A204.1 (cell line): ENCODE measurements at regions not wholly inside any gene's neighbourhood (a gene's known extent, or its start where the extent isn't known, plus 50 kb on each side); places are given as distances from the start of the nearest gene placed in this dataset.

ENCODE experiments used
- FAIRE-seq: peaks from 2 replicates; lab custom pipeline; 2012; peaks lifted over from hg19 to GRCh38; lab: Jason Lieb, UNC

DNA sequence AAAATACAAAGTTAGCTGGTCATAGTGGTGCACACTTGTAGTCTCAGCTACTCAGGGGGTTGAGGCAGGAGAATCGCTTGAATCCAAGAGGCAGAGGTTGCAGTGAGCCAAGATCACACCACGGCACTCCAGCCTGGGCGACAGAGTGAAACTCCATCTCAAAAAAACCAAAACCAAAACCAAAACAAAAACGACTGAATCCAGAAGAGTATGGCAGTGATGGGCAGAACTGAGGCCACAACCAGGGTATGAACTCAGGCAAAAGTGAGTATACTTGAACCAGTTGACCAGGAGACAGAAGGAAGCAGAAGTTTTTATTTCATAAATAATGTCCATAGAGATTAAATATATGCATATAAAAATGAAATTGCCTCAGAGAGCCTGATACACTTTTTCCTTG is 620.0 kb upstream of the SEL1L start:
- FAIRE-seq, result no peak

DNA sequence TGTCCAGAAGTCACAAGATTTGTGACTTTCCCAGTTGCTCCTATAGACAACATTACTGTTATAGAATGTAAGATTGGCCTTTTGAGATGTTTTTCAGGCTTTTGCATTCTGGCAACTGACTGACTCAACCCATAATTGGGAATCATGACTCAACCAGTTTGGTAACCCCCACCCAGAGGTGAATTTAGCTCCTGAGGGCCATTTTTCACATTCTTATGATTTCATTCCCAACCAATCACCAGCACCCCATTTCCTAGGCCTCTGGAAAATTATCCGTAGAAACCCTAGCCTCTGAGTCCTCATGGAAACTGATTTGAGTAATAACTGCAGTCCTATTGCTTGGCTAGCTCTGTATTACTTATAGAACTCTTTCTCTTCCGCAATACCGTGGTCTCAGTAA is 626.0 kb upstream of the SEL1L start:
- no peak for FAIRE-seq

DNA sequence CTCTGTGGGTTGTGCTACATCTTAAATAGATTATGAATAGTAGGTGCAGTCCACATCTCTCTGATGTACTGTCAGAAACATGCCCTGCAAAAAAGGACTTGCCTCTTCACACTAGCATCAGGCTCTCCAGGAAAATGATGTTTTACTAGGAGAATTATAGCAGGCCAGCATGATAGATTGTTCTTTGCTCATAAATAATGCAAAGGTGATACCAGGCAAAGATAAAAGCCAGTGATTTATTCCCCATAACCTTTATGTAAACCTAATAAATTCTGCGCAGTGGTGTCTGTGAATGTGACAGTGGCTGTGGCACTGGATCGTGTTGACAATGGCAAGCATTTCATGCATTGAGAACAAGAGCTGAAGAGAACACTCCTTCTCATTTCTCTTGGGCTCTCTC is 646.5 kb upstream of the SEL1L start:
- FAIRE-seq, result no peak

DNA sequence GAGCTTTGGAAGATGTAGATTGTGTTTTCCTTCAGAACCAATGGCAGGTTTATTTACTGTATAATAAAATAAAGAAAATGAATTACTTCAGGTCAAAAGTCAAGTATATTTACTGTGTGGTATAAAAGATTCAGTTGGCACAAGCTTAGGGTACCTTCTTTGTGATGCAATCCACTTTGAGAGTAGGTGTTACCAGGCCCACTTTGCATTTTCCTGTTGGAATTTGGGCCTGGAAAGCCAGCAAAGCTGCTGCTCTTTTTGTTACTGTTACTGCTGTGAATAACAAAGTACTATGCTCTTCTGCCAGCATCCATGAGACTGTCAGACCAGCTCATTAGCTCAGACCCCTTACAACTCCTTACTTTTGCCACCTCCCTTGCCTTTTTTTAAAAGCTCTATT is 649.0 kb upstream of the SEL1L start:
- no peak for FAIRE-seq

DNA sequence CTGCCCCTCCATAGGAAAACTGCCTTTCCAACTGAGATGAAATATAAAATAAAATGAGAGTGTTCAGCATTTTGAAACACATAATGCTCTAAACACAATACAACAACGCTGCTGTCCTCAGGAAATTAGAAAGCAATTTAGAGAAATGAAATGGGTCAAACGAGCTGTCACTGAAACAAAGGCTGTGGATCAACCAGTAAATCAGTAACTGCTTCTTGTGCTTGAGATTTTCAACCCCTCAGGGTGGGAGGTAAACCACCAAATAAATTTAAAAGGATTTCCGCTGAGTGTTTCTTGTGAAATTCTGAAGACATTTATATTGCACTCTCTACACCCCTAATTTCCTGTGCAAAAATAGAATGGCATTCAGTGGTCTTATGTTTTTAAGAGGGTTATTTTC is 657.1 kb upstream of the SEL1L start:
- FAIRE-seq, result no peak

DNA sequence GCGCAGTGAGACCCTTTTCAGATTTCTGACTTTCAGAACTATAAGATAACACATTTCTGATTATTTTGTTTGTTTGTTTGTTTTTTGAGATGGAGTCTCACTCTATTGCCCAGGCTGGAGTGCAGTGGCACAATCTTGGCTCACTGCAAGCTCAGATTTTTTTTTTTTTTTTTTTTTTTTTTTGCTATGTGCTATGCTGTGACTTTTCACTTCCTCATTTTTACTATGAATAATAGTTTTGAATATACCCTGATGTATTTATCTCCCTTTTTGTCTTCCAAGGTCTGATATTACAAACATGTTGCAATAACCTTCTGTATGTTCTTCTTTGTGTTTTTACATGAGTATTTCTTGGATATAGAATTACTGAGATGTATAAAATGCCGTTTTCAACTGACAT is 658.7 kb upstream of the SEL1L start:
- no peak for FAIRE-seq

DNA sequence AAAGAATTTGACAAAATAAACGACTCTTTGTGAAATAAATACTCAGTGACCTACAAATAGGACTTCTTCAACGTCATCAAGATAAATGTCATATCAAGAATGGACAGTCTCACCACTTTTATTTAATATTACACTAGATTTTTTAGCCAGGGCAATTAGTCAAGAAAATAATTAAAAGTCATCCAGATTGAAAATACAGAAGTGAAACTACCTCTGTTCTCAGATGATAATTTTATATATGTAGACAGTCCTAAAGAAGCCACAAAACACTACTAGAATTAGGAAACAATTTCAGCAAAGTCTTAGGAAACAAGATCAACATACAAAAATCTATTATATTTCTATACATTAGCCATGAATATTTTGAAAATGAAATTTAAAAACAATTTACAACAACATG is 689.6 kb upstream of the SEL1L start:
- FAIRE-seq, result no peak

DNA sequence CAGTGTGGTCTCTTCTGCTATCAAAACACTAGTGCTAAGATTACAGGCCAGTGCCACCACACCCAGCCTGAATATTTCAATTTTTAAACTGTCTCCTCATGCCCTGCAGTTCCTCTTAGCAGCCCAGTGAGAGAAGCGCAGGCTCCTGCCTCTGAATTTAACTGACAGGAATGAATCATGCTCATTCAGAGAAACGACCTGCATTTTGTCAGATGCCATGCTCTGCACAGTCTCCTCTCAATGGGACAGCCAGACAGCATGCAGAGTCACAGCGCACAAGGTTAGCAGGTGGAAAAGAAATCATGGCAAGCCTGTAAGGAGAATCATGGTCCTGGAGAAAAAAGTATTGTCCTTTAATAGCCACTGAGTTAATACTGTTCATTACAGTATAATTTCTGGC is 691.0 kb upstream of the SEL1L start:
- FAIRE-seq, result no peak

DNA sequence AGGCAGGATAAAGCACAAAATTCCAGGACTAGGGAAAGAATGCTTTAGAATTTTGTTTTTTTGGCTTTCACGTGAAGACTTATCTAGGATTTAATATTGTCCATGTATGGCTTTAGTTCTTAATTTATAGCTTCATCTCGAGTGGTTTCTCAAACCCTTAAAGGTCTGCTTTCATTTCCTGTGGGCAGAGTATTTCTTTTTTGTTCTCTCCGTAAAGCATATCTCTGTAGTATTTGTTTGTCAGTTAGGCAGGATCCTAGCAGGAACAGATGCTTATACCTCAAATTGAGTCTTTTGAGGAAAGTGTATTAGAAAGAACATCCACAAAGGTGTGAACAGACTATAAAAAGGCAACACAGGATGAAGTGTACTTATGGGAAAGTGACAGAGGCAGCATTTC is 697.1 kb upstream of the SEL1L start:
- FAIRE-seq, result no peak

DNA sequence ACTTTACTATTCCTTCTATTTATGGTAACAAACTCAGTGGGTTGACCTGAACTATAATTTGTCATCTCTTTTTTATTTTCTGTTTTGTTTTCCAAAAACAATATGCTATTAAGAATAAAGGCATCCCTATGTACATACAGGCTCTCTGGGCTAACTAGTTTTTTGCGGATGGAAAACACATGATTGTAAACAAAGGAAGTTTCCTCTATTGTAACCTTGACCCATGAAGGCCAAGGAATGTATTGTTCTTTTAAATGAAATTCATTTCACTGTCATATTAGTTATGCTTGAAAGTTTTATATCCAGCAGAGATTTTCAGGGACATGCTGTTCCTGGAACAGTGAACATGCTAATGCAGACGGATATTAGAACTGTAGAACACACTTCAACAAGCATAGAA is 705.0 kb upstream of the SEL1L start:
- no peak for FAIRE-seq

DNA sequence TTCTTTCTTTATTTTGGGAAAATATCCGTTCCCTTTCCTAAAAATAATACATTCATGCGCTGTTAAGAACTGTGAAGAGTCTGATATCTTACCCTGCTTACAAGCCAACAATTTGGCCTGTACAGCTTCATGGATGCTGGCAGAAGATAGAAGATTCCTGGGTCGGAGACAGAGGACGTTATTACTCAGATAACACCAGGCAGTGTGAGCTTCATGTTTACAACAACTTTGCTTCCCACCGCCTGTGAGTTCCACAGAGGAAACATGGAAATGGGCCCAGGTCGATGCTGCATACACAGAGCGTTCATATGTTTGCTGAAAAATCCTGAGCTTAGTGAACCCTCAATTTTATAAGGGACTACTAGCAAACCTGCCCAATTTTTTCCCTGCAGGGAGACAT is 705.6 kb upstream of the SEL1L start:
- no peak for FAIRE-seq

DNA sequence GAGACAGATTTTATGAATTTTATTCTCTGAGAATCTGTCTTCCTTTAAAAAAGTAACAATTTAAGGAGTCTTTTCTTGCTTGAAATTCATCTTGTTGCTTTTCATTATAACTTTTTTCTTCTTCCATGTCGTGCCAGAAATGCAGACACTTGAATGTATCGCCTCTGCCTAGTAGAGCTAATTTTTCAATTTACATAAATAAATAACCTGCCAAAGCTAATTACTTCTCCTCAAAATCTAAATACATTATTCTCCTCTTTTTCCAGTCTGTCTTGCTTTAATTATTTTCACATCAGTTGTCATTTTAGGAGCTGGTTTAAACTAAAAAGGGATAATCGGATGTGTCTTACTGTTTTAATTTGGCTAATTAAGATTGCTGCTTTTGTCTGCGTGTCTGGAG is 711.1 kb upstream of the SEL1L start:
- no peak for FAIRE-seq

DNA sequence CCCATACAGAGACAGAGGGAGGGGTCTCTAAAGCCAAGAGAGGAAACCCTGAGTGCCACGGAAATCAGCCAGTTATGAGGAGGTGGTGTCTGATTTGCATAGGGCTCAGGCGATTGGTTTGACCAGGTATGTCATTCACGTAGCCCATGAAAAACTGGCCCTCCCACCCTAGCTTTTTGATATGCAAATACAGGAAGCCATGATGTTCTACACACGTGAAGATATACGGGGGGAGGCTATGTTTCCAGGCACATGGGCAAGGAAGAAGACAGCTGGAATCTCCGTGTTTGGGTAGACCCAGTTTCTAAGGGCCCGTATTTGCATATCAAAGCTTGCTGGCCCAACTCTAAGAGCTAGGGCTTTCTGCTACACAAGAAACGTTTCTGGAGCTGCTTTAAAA is 717.8 kb upstream of the SEL1L start:
- FAIRE-seq, result no peak

DNA sequence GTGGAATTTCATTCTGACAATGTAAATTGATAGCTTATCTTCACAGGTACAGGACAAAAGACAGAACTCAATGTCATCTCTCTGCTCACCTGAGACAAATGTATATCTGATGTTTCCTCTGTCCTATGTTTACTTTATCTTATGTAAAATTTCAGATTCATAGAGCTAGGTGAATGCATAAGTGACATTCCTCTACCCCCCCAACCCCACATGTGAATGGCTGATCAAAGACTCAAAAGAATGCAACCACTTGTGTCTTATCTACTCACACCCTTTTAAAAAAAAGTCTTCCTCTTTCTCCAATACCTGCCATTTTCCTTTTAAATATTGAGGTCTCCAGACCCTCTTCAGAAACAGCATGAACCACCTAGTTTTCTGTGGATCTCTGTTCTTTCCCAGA is 736.6 kb upstream of the SEL1L start:
- no peak for FAIRE-seq

DNA sequence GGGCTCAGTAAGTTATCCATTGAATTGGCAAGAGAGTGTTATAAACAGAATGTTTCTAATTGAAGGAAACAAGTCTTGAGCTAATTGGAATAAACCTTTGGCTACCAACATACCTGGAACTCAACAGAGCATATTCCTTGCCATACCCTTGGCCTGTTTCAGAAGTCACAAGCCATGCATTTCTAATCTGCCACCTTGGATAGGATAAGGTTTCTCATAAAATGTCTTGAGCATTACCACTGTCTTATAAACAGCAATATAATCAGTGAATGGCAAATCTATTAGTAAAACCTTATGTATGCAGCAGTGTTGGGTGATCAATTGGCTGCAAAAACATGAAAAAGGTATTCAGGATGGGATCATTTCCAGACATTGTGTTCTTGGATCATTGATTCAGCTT is 765.2 kb upstream of the SEL1L start:
- no peak for FAIRE-seq

DNA sequence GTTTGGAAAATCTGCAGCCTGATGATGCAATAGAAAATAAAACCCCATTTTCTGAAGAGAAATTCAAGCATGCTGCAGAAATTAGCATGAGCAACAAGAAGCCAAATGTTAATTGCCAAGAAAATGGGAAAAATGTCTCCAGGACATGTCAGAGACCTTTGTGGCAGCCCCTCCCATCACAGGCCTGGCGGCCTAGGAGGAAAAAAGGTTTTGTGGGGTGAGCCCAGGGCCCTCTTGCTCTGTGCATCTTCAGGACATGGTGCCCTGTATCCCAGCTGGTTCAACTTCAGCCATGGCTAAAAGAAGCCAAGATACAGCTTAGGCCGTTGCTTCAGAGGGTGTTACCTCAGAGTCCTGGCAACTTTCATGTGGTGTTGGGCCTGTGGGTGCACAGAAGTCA is 775.5 kb upstream of the SEL1L start:
- no peak for FAIRE-seq

DNA sequence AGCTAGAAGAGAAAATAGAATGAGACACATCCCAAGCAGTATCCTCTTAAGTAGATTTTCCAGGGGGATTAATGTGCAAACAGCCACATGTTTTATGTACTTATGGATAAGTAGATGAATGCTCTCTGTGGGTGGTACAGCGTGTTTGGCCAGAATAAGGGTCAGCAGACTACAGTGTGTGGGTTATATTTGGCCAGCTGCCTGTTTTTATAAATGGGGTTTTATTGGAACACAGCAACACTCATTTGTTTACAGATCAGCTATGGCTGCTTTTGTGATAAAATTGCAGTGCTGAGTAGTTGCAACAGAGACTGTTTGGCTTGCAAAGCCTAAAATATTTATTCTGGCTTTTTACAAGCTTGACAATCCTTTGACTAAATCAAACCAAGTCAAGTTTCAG is 780.2 kb upstream of the SEL1L start:
- FAIRE-seq, result no peak

DNA sequence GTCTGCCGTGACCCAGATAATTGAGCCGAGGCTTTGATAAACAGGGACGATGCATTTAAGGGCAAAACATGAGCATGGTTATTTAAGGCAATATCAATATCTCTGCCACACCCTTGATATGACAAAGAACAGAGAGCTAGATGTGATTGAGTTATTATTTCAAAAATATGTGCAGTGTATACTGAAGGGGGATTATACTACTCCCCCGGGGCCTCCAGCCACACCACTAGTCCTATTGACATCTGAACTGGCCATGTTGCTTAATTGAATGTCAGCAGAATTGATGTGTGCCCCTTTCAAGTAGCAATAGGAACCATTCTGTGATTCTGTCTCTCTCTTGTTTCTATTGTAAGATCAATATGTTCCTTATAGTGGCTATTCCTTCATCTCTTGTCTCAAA is 794.8 kb upstream of the SEL1L start:
- FAIRE-seq, result no peak

DNA sequence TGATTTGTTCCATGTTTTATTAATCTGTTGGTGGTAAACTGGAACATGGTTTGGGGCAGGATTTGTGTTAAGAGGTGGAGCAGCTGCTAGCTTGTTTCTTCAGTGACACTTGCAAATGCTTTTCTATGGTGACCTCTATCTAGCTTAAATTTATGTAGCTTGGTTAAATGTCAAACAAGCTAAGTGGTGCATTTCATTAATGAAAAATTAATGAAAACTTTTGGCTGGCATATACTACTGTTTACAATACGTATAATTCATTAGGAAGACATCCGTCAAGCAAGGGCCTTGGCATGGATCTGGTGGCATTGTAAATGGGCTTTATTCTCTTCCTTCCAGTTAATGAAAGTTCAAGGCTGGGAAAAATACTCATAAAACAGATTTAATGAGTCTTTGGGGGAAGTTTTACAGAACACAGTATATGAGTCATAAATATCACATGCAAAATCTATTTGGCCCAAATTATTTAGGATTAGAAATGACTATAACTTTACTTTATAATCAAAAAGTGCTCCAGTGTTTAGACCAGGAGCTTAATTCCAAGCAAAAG is 807.7 kb upstream of the SEL1L start:
- no peak for FAIRE-seq

DNA sequence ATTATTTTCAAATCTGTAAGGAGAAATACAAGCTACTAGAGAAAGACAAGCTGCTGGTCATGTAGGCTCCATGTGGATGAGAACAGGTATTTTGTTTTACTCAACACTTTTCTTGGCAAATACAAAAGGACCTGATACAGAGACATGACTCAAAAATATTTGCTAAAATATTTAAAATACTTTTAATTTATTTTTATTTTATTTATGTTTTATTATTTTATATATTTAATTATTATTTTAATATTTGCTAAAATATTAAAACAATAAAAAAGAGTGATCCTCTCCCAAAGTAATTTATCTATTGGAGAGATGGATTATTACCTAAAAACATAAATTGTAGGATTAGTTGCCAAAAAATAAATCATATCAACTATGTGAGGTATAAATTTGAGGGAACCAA is 808.9 kb upstream of the SEL1L start:
- FAIRE-seq, result peak; percentile 72

DNA sequence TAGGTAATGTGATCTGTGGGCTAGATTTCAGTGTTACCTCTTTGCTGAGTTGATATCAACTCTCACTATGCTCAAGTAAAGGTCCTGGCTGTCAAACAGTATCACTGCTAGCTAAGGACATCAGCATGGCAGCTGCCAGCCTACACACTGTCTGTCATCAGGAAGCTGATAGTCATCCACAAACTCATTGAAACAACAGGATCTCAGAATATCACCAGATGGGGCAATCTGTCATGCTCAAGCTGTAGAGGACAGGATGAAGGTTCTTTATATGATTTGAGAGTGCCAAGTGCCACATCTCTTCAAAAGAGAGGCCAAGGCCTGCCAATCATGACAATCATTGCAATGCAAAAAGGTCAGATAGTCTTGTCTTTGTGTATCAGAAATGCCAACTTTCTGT is 811.5 kb upstream of the SEL1L start:
- FAIRE-seq, result no peak

DNA sequence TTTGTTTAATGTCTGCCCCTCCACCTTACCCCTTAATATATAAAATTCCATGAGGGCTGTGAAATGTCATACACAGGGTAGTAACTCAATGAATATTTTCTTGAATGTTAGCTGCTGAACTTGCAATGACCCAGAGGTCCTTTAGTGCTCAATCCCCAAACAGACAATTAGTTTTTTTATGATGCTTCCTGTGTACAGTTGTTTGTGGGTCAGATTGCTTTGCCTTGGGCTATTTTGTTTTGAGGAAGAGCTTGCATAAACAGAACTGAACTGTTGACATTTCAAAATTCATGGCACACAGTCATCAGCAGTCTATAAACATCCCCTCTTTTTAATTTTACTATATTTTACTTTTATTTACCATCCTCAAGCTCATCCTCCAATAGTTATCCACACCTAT is 820.5 kb upstream of the SEL1L start:
- no peak for FAIRE-seq

DNA sequence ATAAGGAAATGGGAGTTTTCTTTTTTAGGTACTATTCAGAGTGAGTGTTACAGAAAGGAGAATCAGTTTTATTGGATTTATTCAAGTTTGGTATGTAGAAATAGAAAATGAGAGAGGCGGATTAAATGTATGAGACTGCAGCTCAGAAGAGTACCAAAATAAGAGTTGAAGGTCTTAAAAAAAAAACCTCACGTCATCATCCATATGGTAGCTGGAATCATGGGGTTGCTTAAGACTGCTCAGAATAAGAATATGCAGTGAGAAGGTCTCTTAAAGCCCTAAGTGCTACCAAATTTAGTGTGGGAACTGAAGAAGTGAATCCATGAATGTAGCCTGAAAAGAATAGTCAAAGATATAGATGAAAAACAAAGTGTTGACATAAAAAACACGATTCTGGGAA is 825.5 kb upstream of the SEL1L start:
- FAIRE-seq, result no peak

DNA sequence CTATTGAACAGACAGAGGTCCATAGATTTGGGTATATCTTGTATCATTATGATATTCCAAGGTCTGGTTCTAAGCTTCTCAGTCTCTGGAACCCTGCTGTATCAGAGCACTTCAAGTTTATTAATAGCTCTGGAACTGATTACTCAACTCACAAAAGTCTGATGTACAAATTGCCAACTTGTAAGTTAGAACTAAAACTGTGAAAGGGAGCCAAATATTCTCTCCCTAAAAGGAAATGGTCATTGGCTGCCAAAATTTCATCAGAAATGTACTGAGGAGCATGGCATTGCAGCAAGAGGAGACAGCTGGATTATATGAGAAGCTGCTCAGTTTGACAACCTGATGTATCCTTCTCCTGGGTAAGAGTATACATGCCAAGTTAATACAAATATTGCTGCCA is 828.8 kb upstream of the SEL1L start:
- no peak for FAIRE-seq

DNA sequence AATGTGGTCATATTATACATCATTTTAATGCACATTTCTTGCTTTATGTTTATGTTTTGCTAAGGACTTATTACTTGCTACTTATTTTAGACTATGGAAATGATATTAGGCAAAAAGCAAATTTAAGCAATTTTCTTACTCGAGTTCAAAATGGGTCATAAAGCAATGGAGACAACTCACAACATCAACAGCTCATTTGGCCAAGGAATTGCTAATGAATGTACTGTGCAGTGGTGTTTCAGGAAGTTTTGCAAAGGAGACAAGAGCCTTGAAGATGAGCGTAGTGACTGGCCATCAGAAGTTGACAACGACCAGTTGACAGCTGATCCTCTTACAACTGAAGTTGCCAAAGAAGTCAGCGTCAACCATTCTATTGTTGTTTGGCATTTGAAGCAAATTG is 831.8 kb upstream of the SEL1L start:
- no peak for FAIRE-seq

DNA sequence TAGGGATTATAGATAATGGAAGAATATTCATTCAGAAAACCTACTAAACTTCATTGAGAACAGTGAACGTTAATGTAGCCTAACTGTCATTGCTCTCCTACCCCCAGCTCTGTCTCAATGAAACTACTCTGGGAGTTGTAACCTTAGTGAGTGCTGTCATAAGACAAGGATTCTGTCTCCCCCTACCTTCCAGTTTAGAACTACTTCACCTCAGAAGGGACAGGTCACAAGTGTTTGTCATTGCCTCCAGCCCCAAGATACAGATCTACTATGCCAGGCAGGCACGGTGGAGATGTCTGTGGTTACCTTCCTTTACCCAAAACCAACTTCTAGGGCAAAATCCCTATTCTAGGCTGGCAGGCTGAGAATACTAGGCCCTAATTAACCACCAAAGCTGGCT is 833.1 kb upstream of the SEL1L start:
- no peak for FAIRE-seq
